Activated naive CD4-positive, alpha-beta T cell treated with anti-CD3 and anti-CD28 coated beads, Interleukin-2, amount 10 ng/mL, durations not matched to agents 7 days and 5 days (primary cell): ENCODE measurements at regions not wholly inside any gene's neighbourhood (a gene's known extent, or its start where the extent isn't known, plus 50 kb on each side); places are given as distances from the start of the nearest gene placed in this dataset.
"Not testable (repeated sequence)": the region's sequence is repeated elsewhere in the genome, so short reads cannot be mapped to it uniquely, and the experiment has no call there.

ENCODE experiments used
- CTCF ChIA-PET: fragments of 350-600 bp; sonication (Branson Sonifier 250); formaldehyde crosslinking; loops from one replicate; lab custom pipeline; 2021; ENCODE audit warnings: antibody characterized with exemption; lab: Charles Lee
- DNase-seq: peaks from one replicate; pipeline ENCODE4 v3.0.0-alpha.2; 2020
- H3K27ac Mint-ChIP-seq: one replicate; pipeline ENCODE4 v1.8.0; 2021; ENCODE audit warnings: mild to moderate bottlenecking, moderate library complexity, mixed read lengths
- H3K27me3 Mint-ChIP-seq: one replicate; pipeline ENCODE4 v1.8.0; 2021; ENCODE audit warnings: mild to moderate bottlenecking, mixed read lengths
- H3K36me3 Mint-ChIP-seq: one replicate; pipeline ENCODE4 v1.8.0; 2021; ENCODE audit warnings: mixed read lengths
- H3K4me1 Mint-ChIP-seq: one replicate; pipeline ENCODE4 v1.8.0; 2021; ENCODE audit warnings: mixed read lengths
- H3K4me3 Mint-ChIP-seq: one replicate; pipeline ENCODE4 v1.8.0; 2021; ENCODE audit warnings: mild to moderate bottlenecking, moderate library complexity, mixed read lengths
- H3K9me3 Mint-ChIP-seq: one replicate; pipeline ENCODE4 v1.8.0; 2021; ENCODE audit warnings: mixed read lengths

GRCh38 chr22:49664371-49664881, 163.2 kb downstream of the BRD1 start:
- H3K27me3 Mint-ChIP-seq, result peaks cover 52% of the 10 kb centered on the region
- CTCF ChIA-PET, result no interaction called here
- peaks cover 26% of the 10 kb centered on the region for H3K4me1 Mint-ChIP-seq
- DNase-seq, result no peak
- H3K4me3 Mint-ChIP-seq, result no peak overlapping the region
- H3K27ac Mint-ChIP-seq, result no peak overlapping the region
- no peaks in the 10 kb centered on the region for H3K9me3 Mint-ChIP-seq
- no peaks in the 10 kb centered on the region for H3K36me3 Mint-ChIP-seq

GRCh38 chr22:49663823-49664222, 163.8 kb downstream of the BRD1 start:
- H3K9me3 Mint-ChIP-seq, result no peaks in the 10 kb centered on the region
- CTCF ChIA-PET, result no interaction called here
- H3K4me3 Mint-ChIP-seq, result no peak overlapping the region
- H3K27ac Mint-ChIP-seq, result no peak overlapping the region
- H3K36me3 Mint-ChIP-seq, result no peaks in the 10 kb centered on the region
- peaks cover 22% of the 10 kb centered on the region for H3K4me1 Mint-ChIP-seq
- H3K27me3 Mint-ChIP-seq, result peaks cover 49% of the 10 kb centered on the region
- DNase-seq, result no peak

- Mint-ChIP-seq H3K4me3 (no peak overlapping the region), H3K4me1 (peaks cover 18% of the 10 kb centered on the region), H3K27ac (no peak overlapping the region), H3K36me3 (no peaks in the 10 kb centered on the region), H3K27me3 (peaks cover 44% of the 10 kb centered on the region), H3K9me3 (no peaks in the 10 kb centered on the region)
- no peak for DNase-seq
- CTCF ChIA-PET, result no interaction called here
These were observed 164.4 kb downstream of the BRD1 start for GRCh38 chr22:49663311-49663711.

- peaks cover 21% of the 10 kb centered on the region for H3K4me1 Mint-ChIP-seq
- CTCF ChIA-PET, result no interaction called here
- DNase-seq, result no peak
These were observed 165.0 kb downstream of the BRD1 start for GRCh38 chr22:49662681-49663080.

GRCh38 chr22:49660794-49661781, 166.6 kb downstream of the BRD1 start:
- DNase-seq, result no peak
- H3K4me3 Mint-ChIP-seq, result no peak overlapping the region
- H3K9me3 Mint-ChIP-seq, result no peaks in the 10 kb centered on the region
- no peak overlapping the region for H3K27ac Mint-ChIP-seq
- H3K36me3 Mint-ChIP-seq, result peaks cover 2% of the 10 kb centered on the region
- H3K4me1 Mint-ChIP-seq, result peaks cover 19% of the 10 kb centered on the region
- peaks cover 32% of the 10 kb centered on the region for H3K27me3 Mint-ChIP-seq
- CTCF ChIA-PET, result no interaction called here

More at GRCh38 chr22:49662681-49663080, 165.0 kb downstream of the BRD1 start:
- Mint-ChIP-seq H3K4me3 (no peak overlapping the region), H3K27ac (no peak overlapping the region), H3K36me3 (no peaks in the 10 kb centered on the region), H3K27me3 (peaks cover 41% of the 10 kb centered on the region), H3K9me3 (no peaks in the 10 kb centered on the region)

- Mint-ChIP-seq H3K9me3 (no peaks in the 10 kb centered on the region), H3K4me1 (peaks cover 24% of the 10 kb centered on the region)
- no peak for DNase-seq
These were observed 167.4 kb downstream of the BRD1 start for GRCh38 chr22:49660321-49660720.

GRCh38 chr22:49659924-49660315, 167.8 kb downstream of the BRD1 start:
- Mint-ChIP-seq H3K27me3 (peaks cover 30% of the 10 kb centered on the region), H3K4me1 (peaks cover 25% of the 10 kb centered on the region), H3K9me3 (no peaks in the 10 kb centered on the region), H3K27ac (no peak overlapping the region), H3K4me3 (no peak overlapping the region), H3K36me3 (peaks cover 6% of the 10 kb centered on the region)
- DNase-seq, result no peak
- CTCF ChIA-PET, result no interaction called here

More at GRCh38 chr22:49660321-49660720, 167.4 kb downstream of the BRD1 start:
- CTCF ChIA-PET, result no interaction called here
- Mint-ChIP-seq H3K27me3 (peaks cover 30% of the 10 kb centered on the region), H3K4me3 (no peak overlapping the region), H3K36me3 (peaks cover 5% of the 10 kb centered on the region), H3K27ac (no peak overlapping the region)

- Mint-ChIP-seq H3K27me3 (peaks cover 25% of the 10 kb centered on the region), H3K9me3 (no peaks in the 10 kb centered on the region), H3K4me3 (no peak overlapping the region), H3K36me3 (peaks cover 10% of the 10 kb centered on the region), H3K27ac (no peak overlapping the region), H3K4me1 (peaks cover 28% of the 10 kb centered on the region)
- peak; percentile 14 for DNase-seq
- CTCF ChIA-PET, result no interaction called here
These were observed 168.3 kb downstream of the BRD1 start for GRCh38 chr22:49659281-49659923.

- Mint-ChIP-seq H3K27ac (no peak overlapping the region), H3K36me3 (peaks cover 11% of the 10 kb centered on the region), H3K4me3 (no peak overlapping the region), H3K27me3 (peaks cover 20% of the 10 kb centered on the region), H3K9me3 (no peaks in the 10 kb centered on the region), H3K4me1 (peaks cover 31% of the 10 kb centered on the region)
- CTCF ChIA-PET, result no interaction called here
- no peak for DNase-seq
These were observed 168.8 kb downstream of the BRD1 start for GRCh38 chr22:49658902-49659280.

- Mint-ChIP-seq H3K36me3 (peaks cover 13% of the 10 kb centered on the region), H3K4me1 (peaks cover 33% of the 10 kb centered on the region), H3K27ac (peak overlapping the region; percentile 70), H3K4me3 (peak overlapping the region; percentile 86), H3K9me3 (no peaks in the 10 kb centered on the region), H3K27me3 (peaks cover 12% of the 10 kb centered on the region)
- CTCF ChIA-PET, result no interaction called here
- no peak for DNase-seq
These were observed 169.6 kb downstream of the BRD1 start for GRCh38 chr22:49657974-49658590.

GRCh38 chr22:49657275-49657973, 170.2 kb downstream of the BRD1 start:
- peak; percentile 81 for DNase-seq
- peaks cover 15% of the 10 kb centered on the region for H3K36me3 Mint-ChIP-seq
- peak overlapping the region; percentile 86 for H3K4me3 Mint-ChIP-seq
- CTCF ChIA-PET, result no interaction called here
- H3K27ac Mint-ChIP-seq, result peak overlapping the region; percentile 74
- peaks cover 10% of the 10 kb centered on the region for H3K27me3 Mint-ChIP-seq
- no peaks in the 10 kb centered on the region for H3K9me3 Mint-ChIP-seq
- peaks cover 33% of the 10 kb centered on the region for H3K4me1 Mint-ChIP-seq

GRCh38 chr22:49656883-49657274, 170.8 kb downstream of the BRD1 start:
- peaks cover 18% of the 10 kb centered on the region for H3K36me3 Mint-ChIP-seq
- DNase-seq, result peak; percentile 57
- H3K9me3 Mint-ChIP-seq, CTCF ChIA-PET: not testable (repeated sequence)
- peak overlapping the region; percentile 74 for H3K27ac Mint-ChIP-seq
- H3K4me3 Mint-ChIP-seq, result peak overlapping the region; percentile 86
- peaks cover 10% of the 10 kb centered on the region for H3K27me3 Mint-ChIP-seq
- peaks cover 33% of the 10 kb centered on the region for H3K4me1 Mint-ChIP-seq

- no peak for DNase-seq
- H3K27me3 Mint-ChIP-seq, result peaks cover 7% of the 10 kb centered on the region
- no peak overlapping the region for H3K27ac Mint-ChIP-seq
- H3K4me3 Mint-ChIP-seq, result peak overlapping the region; percentile 86
- no peaks in the 10 kb centered on the region for H3K9me3 Mint-ChIP-seq
- CTCF ChIA-PET, result no interaction called here
- peaks cover 33% of the 10 kb centered on the region for H3K4me1 Mint-ChIP-seq
- peaks cover 18% of the 10 kb centered on the region for H3K36me3 Mint-ChIP-seq
These were observed 171.3 kb downstream of the BRD1 start for GRCh38 chr22:49656291-49656851.
